ENCODE measurements at regions not wholly inside any gene's neighbourhood (a gene's known extent, or its start where the extent isn't known, plus 50 kb on each side); places are given as distances from the start of the nearest gene placed in this dataset.
A peak's percentile ranks its signal among the peaks of the same experiment; 100 is the strongest.

- Histone ChIP-seq H3K4me3 (ENCODE audit: insufficient read depth, low read depth, low read length) (no peak overlapping the region), H3K27me3 (ENCODE audit: control insufficient read depth, insufficient read depth, low read length) (no peaks in the 10 kb centered on the region), H3K36me3 (replicated peaks; ENCODE audit: control insufficient read depth, insufficient read depth, low read length) (no peaks in the 10 kb centered on the region)
- DNase-seq: no peak
Observed at GRCh38 chr5:96340357-96340756, 92.7 kb downstream of the PCSK1 start.

- DNase-seq: no peak
- no peaks in the 10 kb centered on the region for H3K36me3 ChIP-seq (replicated peaks; ENCODE audit: control insufficient read depth, insufficient read depth, low read length)
- no peak overlapping the region for H3K4me3 ChIP-seq (ENCODE audit: insufficient read depth, low read depth, low read length)
- H3K27me3 ChIP-seq (ENCODE audit: control insufficient read depth, insufficient read depth, low read length): no peaks in the 10 kb centered on the region
Observed at GRCh38 chr5:96339862-96340261, 93.2 kb downstream of the PCSK1 start.

- Histone ChIP-seq H3K27me3 (ENCODE audit: control insufficient read depth, insufficient read depth, low read length) (no peaks in the 10 kb centered on the region), H3K36me3 (replicated peaks; ENCODE audit: control insufficient read depth, insufficient read depth, low read length) (no peaks in the 10 kb centered on the region), H3K4me3 (ENCODE audit: insufficient read depth, low read depth, low read length) (no peak overlapping the region)
- DNase-seq: no peak
Observed at GRCh38 chr5:96338624-96339415, 94.2 kb downstream of the PCSK1 start.

- H3K4me3 ChIP-seq (ENCODE audit: insufficient read depth, low read depth, low read length): no peak overlapping the region
- H3K27me3 ChIP-seq (ENCODE audit: control insufficient read depth, insufficient read depth, low read length): no peaks in the 10 kb centered on the region
- DNase-seq: no peak
- H3K36me3 ChIP-seq (replicated peaks; ENCODE audit: control insufficient read depth, insufficient read depth, low read length): no peaks in the 10 kb centered on the region
Observed at GRCh38 chr5:96338091-96338490, 95.0 kb downstream of the PCSK1 start.

- no peak for DNase-seq
- Histone ChIP-seq H3K4me3 (ENCODE audit: insufficient read depth, low read depth, low read length) (no peak overlapping the region), H3K27me3 (ENCODE audit: control insufficient read depth, insufficient read depth, low read length) (no peaks in the 10 kb centered on the region), H3K36me3 (replicated peaks; ENCODE audit: control insufficient read depth, insufficient read depth, low read length) (no peaks in the 10 kb centered on the region)
Observed at GRCh38 chr5:96337048-96337781, 95.8 kb downstream of the PCSK1 start.

- Histone ChIP-seq H3K36me3 (replicated peaks; ENCODE audit: control insufficient read depth, insufficient read depth, low read length) (no peaks in the 10 kb centered on the region), H3K27me3 (ENCODE audit: control insufficient read depth, insufficient read depth, low read length) (no peaks in the 10 kb centered on the region), H3K4me3 (ENCODE audit: insufficient read depth, low read depth, low read length) (no peak overlapping the region)
- peak; percentile 7 for DNase-seq
Observed at GRCh38 chr5:96336351-96336985, 96.6 kb downstream of the PCSK1 start.

GRCh38 chr5:96335873-96336272 is 97.2 kb downstream of the PCSK1 start:
- Histone ChIP-seq H3K4me3 (ENCODE audit: insufficient read depth, low read depth, low read length) (no peak overlapping the region), H3K27me3 (ENCODE audit: control insufficient read depth, insufficient read depth, low read length) (no peaks in the 10 kb centered on the region), H3K36me3 (replicated peaks; ENCODE audit: control insufficient read depth, insufficient read depth, low read length) (no peaks in the 10 kb centered on the region)
- no peak for DNase-seq

- DNase-seq: no peak
- no peaks in the 10 kb centered on the region for H3K27me3 ChIP-seq (ENCODE audit: control insufficient read depth, insufficient read depth, low read length)
- H3K4me3 ChIP-seq (ENCODE audit: insufficient read depth, low read depth, low read length): no peak overlapping the region
- no peaks in the 10 kb centered on the region for H3K36me3 ChIP-seq (replicated peaks; ENCODE audit: control insufficient read depth, insufficient read depth, low read length)
Observed at GRCh38 chr5:96333391-96333790, 99.7 kb downstream of the PCSK1 start.

GRCh38 chr5:96332535-96333366 is 100.3 kb downstream of the PCSK1 start:
- DNase-seq: no peak
- Histone ChIP-seq H3K36me3 (replicated peaks; ENCODE audit: control insufficient read depth, insufficient read depth, low read length) (no peaks in the 10 kb centered on the region), H3K27me3 (ENCODE audit: control insufficient read depth, insufficient read depth, low read length) (no peaks in the 10 kb centered on the region), H3K4me3 (ENCODE audit: insufficient read depth, low read depth, low read length) (no peak overlapping the region)

- no peaks in the 10 kb centered on the region for H3K36me3 ChIP-seq (replicated peaks; ENCODE audit: control insufficient read depth, insufficient read depth, low read length)
- no peak for DNase-seq
- no peaks in the 10 kb centered on the region for H3K27me3 ChIP-seq (ENCODE audit: control insufficient read depth, insufficient read depth, low read length)
- H3K4me3 ChIP-seq (ENCODE audit: insufficient read depth, low read depth, low read length): no peak overlapping the region
Observed at GRCh38 chr5:96331681-96332361, 101.2 kb downstream of the PCSK1 start.

GRCh38 chr5:96331210-96331609 is 101.8 kb downstream of the PCSK1 start:
- no peak overlapping the region for H3K4me3 ChIP-seq (ENCODE audit: insufficient read depth, low read depth, low read length)
- no peak for DNase-seq
- H3K27me3 ChIP-seq (ENCODE audit: control insufficient read depth, insufficient read depth, low read length): no peaks in the 10 kb centered on the region
- no peaks in the 10 kb centered on the region for H3K36me3 ChIP-seq (replicated peaks; ENCODE audit: control insufficient read depth, insufficient read depth, low read length)

- H3K4me3 ChIP-seq (ENCODE audit: insufficient read depth, low read depth, low read length): no peak overlapping the region
- DNase-seq: no peak
- H3K36me3 ChIP-seq (replicated peaks; ENCODE audit: control insufficient read depth, insufficient read depth, low read length): no peaks in the 10 kb centered on the region
- H3K27me3 ChIP-seq (ENCODE audit: control insufficient read depth, insufficient read depth, low read length): no peaks in the 10 kb centered on the region
Observed at GRCh38 chr5:96330530-96331140, 102.4 kb downstream of the PCSK1 start.

GRCh38 chr5:96329886-96330529 is 103.0 kb downstream of the PCSK1 start:
- no peak overlapping the region for H3K4me3 ChIP-seq (ENCODE audit: insufficient read depth, low read depth, low read length)
- no peak for DNase-seq
- no peaks in the 10 kb centered on the region for H3K27me3 ChIP-seq (ENCODE audit: control insufficient read depth, insufficient read depth, low read length)
- H3K36me3 ChIP-seq (replicated peaks; ENCODE audit: control insufficient read depth, insufficient read depth, low read length): no peaks in the 10 kb centered on the region
